MM.1S (cell line): ENCODE measurements at regions not wholly inside any gene's neighbourhood (a gene's known extent, or its start where the extent isn't known, plus 50 kb on each side); places are given as distances from the start of the nearest gene placed in this dataset.

ENCODE experiments used
- DNase-seq: peaks from one replicate; pipeline ENCODE4 v3.0.0-alpha.2; 2015
- H2AFZ ChIP-seq: fragments of 300-600 bp; sonication (generic); 2 replicates; pipeline ENCODE4 v1.6.0; 2016; ENCODE audit warnings: antibody characterized with exemption, low read length
- H3F3A ChIP-seq: fragments of 300-600 bp; sonication (generic); 2 replicates; pipeline ENCODE4 v1.6.1; 2016; ENCODE audit warnings: mild to moderate bottlenecking, antibody characterized with exemption, low read length, moderate library complexity, mixed read lengths; ENCODE audit not compliant: insufficient read depth
- H3K27ac ChIP-seq: fragments of 300-600 bp; sonication (generic); 2 replicates; pipeline ENCODE4 v1.5.1; 2016; ENCODE audit warnings: mild to moderate bottlenecking, low read length
- H3K27me3 ChIP-seq: fragments of 300-600 bp; sonication (generic); replicated peaks from 2 replicates; pipeline ENCODE4 v1.6.0; 2016; ENCODE audit warnings: low read length; ENCODE audit not compliant: insufficient read depth
- H3K36me3 ChIP-seq: fragments of 300-600 bp; sonication (generic); replicated peaks from 2 replicates; pipeline ENCODE4 v1.6.1; 2016; ENCODE audit warnings: mild to moderate bottlenecking, low read length, mixed read lengths; ENCODE audit not compliant: insufficient read depth
- H3K4me1 ChIP-seq: fragments of 300-600 bp; sonication (generic); 2 replicates; pipeline ENCODE4 v1.6.1; 2016; ENCODE audit warnings: low read length, mixed read lengths
- H3K4me2 ChIP-seq: fragments of 300-600 bp; sonication (generic); 2 replicates; pipeline ENCODE4 v1.6.0; 2016; ENCODE audit warnings: low read depth, low read length
- H3K4me3 ChIP-seq: fragments of 300-600 bp; sonication (generic); 2 replicates; pipeline ENCODE4 v1.5.1; 2016; ENCODE audit warnings: low read length, mixed read lengths
- H3K79me2 ChIP-seq: fragments of 300-600 bp; sonication (generic); 2 replicates; pipeline ENCODE4 v1.6.1; 2016; ENCODE audit warnings: mixed run types, low read length, mixed read lengths
- H3K9ac ChIP-seq: fragments of 300-600 bp; sonication (generic); 2 replicates; pipeline ENCODE4 v1.6.1; 2016; ENCODE audit warnings: low read length, mixed read lengths
- H3K9me2 ChIP-seq: fragments of 300-600 bp; sonication (generic); replicated peaks from 2 replicates; pipeline ENCODE4 v1.6.1; 2016; ENCODE audit warnings: mild to moderate bottlenecking, low read length, mixed read lengths; ENCODE audit not compliant: insufficient read depth
- H3K9me3 ChIP-seq: fragments of 300-600 bp; sonication (generic); replicated peaks from 2 replicates; pipeline ENCODE4 v1.6.1; 2016; ENCODE audit warnings: mild to moderate bottlenecking, low read length, mixed read lengths; ENCODE audit not compliant: insufficient read depth
- H4K20me1 ChIP-seq: fragments of 300-600 bp; sonication (generic); 2 replicates; pipeline ENCODE4 v1.6.1; 2016; ENCODE audit warnings: mild to moderate bottlenecking, low read length, moderate library complexity, mixed read lengths; ENCODE audit not compliant: insufficient read depth
- EZH2 ChIP-seq: fragments of 300-600 bp; sonication (generic); optimal IDR thresholded peaks from 2 replicates; pipeline ENCODE3; 2017; ENCODE audit warnings: low read depth, mild to moderate bottlenecking, antibody characterized with exemption, low read length, mixed read lengths
- EZH2phosphoT487 ChIP-seq: fragments of 300-600 bp; sonication (generic); IDR thresholded peaks from 2 replicates; pipeline ENCODE4 v1.6.1; 2018; ENCODE audit warnings: antibody characterized with exemption, low read length
- TF ChIP-seq, protein P1 (sequence below): fragments of 300-600 bp; sonication (generic); IDR thresholded peaks from 2 replicates; pipeline ENCODE4 v1.5.1; 2016; ENCODE audit warnings: antibody characterized with exemption, low read length, mixed read lengths

DNA sequence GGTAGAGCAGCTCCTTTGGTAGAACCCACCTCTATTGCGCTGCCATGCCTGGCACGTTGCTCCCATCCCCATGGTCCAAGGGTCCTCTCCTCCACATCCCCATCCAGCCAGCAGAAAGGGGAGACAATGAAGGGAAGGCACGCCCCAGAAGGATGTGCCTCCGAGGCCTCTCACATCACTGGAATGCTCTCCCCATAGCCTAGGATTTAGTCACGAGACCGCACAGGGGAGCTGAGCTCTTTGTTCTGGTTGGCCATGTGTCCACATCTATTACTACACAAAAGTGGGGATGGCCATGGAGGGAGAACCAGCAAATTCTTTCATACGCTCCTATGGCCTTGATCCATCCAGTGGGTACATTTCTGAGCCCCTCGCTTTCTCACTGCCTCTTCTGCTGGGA is 60.5 kb upstream of the SALL4 start:
- H3F3A ChIP-seq, result no peaks in the 10 kb centered on the region
- H3K9ac ChIP-seq, result no peak overlapping the region
- no peak overlapping the region for H2AFZ ChIP-seq
- DNase-seq, result no peak
- H3K4me3 ChIP-seq, result no peak overlapping the region
- no peaks in the 10 kb centered on the region for H3K27me3 ChIP-seq
- H3K4me2 ChIP-seq, result no peak overlapping the region
- no peaks in the 10 kb centered on the region for H3K36me3 ChIP-seq
- TF ChIP-seq, protein P1, sequence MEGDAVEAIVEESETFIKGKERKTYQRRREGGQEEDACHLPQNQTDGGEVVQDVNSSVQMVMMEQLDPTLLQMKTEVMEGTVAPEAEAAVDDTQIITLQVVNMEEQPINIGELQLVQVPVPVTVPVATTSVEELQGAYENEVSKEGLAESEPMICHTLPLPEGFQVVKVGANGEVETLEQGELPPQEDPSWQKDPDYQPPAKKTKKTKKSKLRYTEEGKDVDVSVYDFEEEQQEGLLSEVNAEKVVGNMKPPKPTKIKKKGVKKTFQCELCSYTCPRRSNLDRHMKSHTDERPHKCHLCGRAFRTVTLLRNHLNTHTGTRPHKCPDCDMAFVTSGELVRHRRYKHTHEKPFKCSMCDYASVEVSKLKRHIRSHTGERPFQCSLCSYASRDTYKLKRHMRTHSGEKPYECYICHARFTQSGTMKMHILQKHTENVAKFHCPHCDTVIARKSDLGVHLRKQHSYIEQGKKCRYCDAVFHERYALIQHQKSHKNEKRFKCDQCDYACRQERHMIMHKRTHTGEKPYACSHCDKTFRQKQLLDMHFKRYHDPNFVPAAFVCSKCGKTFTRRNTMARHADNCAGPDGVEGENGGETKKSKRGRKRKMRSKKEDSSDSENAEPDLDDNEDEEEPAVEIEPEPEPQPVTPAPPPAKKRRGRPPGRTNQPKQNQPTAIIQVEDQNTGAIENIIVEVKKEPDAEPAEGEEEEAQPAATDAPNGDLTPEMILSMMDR, result no peak
- TF ChIP-seq EZH2 (no peak), EZH2phosphoT487 (no peak)
- H3K4me1 ChIP-seq, result no peaks in the 10 kb centered on the region
- no peaks in the 10 kb centered on the region for H3K79me2 ChIP-seq
- no peaks in the 10 kb centered on the region for H3K9me2 ChIP-seq
- H3K9me3 ChIP-seq, result no peaks in the 10 kb centered on the region
- H4K20me1 ChIP-seq, result no peaks in the 10 kb centered on the region
- H3K27ac ChIP-seq, result no peak overlapping the region

GRCh38 chr20:51861726-51862466 is 59.6 kb upstream of the SALL4 start:
- Histone ChIP-seq H2AFZ (no peak overlapping the region), H3K9me3 (no peaks in the 10 kb centered on the region), H3K27me3 (no peaks in the 10 kb centered on the region), H3K9me2 (no peaks in the 10 kb centered on the region), H3K9ac (no peak overlapping the region), H3K36me3 (no peaks in the 10 kb centered on the region), H3F3A (no peaks in the 10 kb centered on the region), H4K20me1 (no peaks in the 10 kb centered on the region), H3K4me3 (no peak overlapping the region), H3K4me1 (no peaks in the 10 kb centered on the region), H3K4me2 (no peak overlapping the region), H3K27ac (no peak overlapping the region), H3K79me2 (no peaks in the 10 kb centered on the region)
- DNase-seq, result no peak
- TF ChIP-seq, protein P1, result no peak
- no peak for TF ChIP-seq EZH2
- no peak for TF ChIP-seq EZH2phosphoT487

DNA sequence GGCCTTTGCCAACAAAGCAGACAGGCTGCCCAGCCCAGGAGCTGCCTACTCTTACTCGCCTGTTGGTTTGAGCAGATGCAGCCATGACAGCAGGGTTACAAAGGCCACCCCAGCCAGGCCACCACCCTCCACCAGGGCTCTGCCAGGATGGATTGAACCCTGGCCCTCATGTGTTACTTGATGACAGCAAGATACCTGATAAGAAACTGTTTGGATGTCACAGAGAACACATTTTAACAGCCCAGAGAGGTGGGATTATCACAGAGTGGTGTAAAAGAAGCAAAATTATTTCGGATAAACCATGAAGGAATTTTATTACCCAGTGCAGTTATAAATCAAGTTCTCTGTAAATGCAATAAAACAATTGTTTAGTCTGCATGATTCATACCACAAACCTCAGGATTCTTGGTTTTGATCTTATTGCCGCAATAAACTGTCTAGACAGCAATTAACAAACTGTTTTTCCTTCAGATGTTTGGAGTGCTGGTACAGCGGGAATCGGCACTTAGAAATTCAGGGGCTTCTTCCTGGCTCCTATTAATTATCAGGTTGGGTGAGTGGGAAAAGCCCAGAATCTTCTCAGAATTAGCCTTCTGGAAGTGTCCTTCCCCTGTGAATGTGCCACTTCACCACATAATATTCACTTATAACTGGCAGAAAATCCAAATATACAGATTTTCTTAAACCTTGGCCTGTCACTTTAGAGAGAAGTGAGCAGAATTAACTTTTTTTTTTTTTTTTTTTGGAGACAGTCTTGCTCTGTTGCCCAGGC is 58.0 kb upstream of the SALL4 start:
- Histone ChIP-seq H3K4me2 (no peak overlapping the region), H3K4me3 (no peak overlapping the region), H3K9ac (no peak overlapping the region), H3K27me3 (no peaks in the 10 kb centered on the region), H3K27ac (no peak overlapping the region), H3K9me2 (no peaks in the 10 kb centered on the region), H4K20me1 (no peaks in the 10 kb centered on the region), H3K4me1 (no peaks in the 10 kb centered on the region), H3K9me3 (no peaks in the 10 kb centered on the region), H3K79me2 (no peaks in the 10 kb centered on the region), H2AFZ (no peak overlapping the region), H3F3A (no peaks in the 10 kb centered on the region), H3K36me3 (no peaks in the 10 kb centered on the region)
- TF ChIP-seq, protein P1, result no peak
- TF ChIP-seq EZH2phosphoT487 (no peak), EZH2 (no peak)
- no peak for DNase-seq
